Activated T-cell treated with anti-CD3 and anti-CD28 coated beads, Interleukin-2, amount 50 U/mL, for 72 hours (primary cell): ENCODE measurements at regions not wholly inside any gene's neighbourhood (a gene's known extent, or its start where the extent isn't known, plus 50 kb on each side); places are given as distances from the start of the nearest gene placed in this dataset.
"Not testable (repeated sequence)": the region's sequence is repeated elsewhere in the genome, so short reads cannot be mapped to it uniquely, and the experiment has no call there.

Experiments
- ATAC-seq, 2 donors: fragments of 150-1000 bp; cut with Tn5 transposase; replicated peaks in 1 of 2; 2 replicates each; pipeline ENCODE4 v1.10.0; 2021; ENCODE audit warnings: moderate library complexity in 2 of 2, mild to moderate bottlenecking in 1 of 2
- DNase-seq, 2 donors: peaks; one replicate each; pipeline ENCODE4 v3.0.0; 2021 to 2022; ENCODE audit warnings: mixed read lengths in 1 of 2
- H3K27ac Mint-ChIP-seq: one replicate; pipeline ENCODE4 v1.8.0; 2022; ENCODE audit warnings: mild to moderate bottlenecking, moderate library complexity, mixed read lengths
- H3K27me3 Mint-ChIP-seq: one replicate; pipeline ENCODE4 v1.8.0; 2022; ENCODE audit warnings: low read depth, mixed read lengths
- H3K36me3 Mint-ChIP-seq, 2 donors: one replicate each; pipeline ENCODE4 v1.8.0; 2022; ENCODE audit warnings: mixed read lengths in 2 of 2, mild to moderate bottlenecking in 1 of 2; ENCODE audit not compliant: insufficient read depth in 2 of 2
- H3K4me1 Mint-ChIP-seq: one replicate; pipeline ENCODE4 v1.8.0; 2022; ENCODE audit warnings: low read depth, mixed read lengths
- H3K4me3 Mint-ChIP-seq, 2 donors: one replicate each; pipeline ENCODE4 v1.8.0; 2022; ENCODE audit warnings: mild to moderate bottlenecking in 2 of 2, mixed read lengths in 2 of 2, moderate library complexity in 2 of 2
- H3K9me3 Mint-ChIP-seq, 2 donors: one replicate each; pipeline ENCODE4 v1.8.0; 2022; ENCODE audit warnings: mixed read lengths in 2 of 2

DNA sequence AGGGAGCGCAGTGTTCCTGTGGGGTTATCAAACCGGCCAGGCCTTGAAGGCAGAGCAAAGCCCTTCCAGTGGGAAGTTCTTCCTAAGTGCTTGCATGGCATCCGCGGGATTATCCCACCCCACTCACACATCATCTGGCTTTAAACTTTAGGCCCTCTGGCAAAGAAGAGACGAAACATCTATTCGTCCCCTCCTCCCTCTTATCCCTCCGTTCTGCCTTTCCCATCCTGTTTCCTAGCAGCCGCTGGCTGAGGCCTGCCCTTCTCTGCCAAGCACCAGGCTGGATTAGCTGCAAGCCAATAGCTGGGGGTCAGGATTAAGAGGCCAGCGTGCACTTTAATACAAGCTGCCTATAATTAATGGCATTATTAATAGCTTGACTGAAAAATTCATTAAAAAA lies 621.0 kb downstream of the PKHD1 start:
- Mint-ChIP-seq H3K4me1 (no peaks in the 10 kb centered on the region), H3K4me3 (no peak overlapping the region), H3K36me3 (no peaks in the 10 kb centered on the region), H3K9me3 (no peaks in the 10 kb centered on the region), H3K27ac (no peak overlapping the region), H3K27me3 (no peaks in the 10 kb centered on the region)
- DNase-seq (no peak), ATAC-seq (no peak)

DNA sequence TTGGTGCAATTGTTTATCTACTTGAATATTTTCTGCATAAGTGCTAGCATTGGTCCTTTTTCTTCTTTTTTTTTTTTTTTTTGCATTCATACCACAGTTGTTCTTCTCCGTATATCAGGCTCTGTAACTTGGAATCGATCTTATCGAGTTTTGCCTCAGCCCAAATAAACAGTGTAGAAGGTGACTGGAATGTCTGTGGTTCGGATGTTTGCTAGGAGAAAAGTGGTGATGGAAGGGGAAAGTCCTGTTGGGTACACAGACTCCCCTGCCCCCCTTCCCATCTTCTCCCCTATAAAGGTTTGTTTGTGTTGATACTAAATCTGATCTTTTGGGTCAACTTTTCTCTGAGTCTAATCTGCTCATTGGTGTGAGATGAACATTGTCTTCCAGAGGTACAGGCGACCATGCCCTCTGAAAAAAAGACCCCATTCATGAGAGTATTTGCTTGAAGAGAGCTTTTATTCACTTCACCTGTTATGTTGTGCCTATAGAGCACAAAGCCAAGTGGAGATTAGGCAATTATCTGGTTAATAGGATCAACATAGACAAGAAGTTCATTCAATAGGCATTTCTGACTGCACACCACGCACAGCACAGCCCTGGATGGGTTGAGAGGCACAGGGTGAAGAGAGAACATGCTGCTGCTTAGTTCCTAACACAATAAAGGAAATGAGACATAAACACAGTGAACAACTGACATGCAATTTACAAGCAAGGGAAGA lies 620.0 kb downstream of the PKHD1 start:
- ATAC-seq (no peak), DNase-seq (no peak)
- no peak overlapping the region for H3K4me3 Mint-ChIP-seq
- no peaks in the 10 kb centered on the region for H3K27me3 Mint-ChIP-seq
- no peaks in the 10 kb centered on the region for H3K4me1 Mint-ChIP-seq
- no peaks in the 10 kb centered on the region for H3K9me3 Mint-ChIP-seq
- H3K27ac Mint-ChIP-seq, result no peak overlapping the region
- H3K36me3 Mint-ChIP-seq, result no peaks in the 10 kb centered on the region

DNA sequence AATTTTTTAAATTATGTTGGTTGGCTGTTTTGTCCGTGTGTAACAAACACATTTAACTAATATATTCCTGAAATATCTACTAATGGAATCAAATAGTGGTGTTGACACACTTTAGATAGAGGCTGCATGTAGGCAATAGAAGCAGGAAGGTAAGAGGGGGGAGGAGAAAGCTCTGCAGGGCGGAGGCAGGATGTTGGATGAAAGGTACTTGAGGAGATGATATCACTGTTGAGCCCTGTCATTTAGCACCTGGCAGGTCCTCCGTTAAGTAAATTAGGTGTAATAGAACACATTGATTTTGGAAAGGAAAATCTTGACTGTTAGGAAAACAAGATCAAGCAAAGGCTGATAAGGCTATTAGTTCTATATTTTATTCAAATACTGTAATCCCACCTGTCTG lies 618.7 kb downstream of the PKHD1 start:
- DNase-seq (no peak), ATAC-seq (no peak)
- no peaks in the 10 kb centered on the region for H3K36me3 Mint-ChIP-seq
- no peaks in the 10 kb centered on the region for H3K4me1 Mint-ChIP-seq
- H3K27me3 Mint-ChIP-seq, result no peaks in the 10 kb centered on the region
- H3K4me3 Mint-ChIP-seq, result no peak overlapping the region
- H3K9me3 Mint-ChIP-seq, result peaks cover 0 to 3% of the 10 kb centered on the region in 2 donors
- H3K27ac Mint-ChIP-seq, result no peak overlapping the region

DNA sequence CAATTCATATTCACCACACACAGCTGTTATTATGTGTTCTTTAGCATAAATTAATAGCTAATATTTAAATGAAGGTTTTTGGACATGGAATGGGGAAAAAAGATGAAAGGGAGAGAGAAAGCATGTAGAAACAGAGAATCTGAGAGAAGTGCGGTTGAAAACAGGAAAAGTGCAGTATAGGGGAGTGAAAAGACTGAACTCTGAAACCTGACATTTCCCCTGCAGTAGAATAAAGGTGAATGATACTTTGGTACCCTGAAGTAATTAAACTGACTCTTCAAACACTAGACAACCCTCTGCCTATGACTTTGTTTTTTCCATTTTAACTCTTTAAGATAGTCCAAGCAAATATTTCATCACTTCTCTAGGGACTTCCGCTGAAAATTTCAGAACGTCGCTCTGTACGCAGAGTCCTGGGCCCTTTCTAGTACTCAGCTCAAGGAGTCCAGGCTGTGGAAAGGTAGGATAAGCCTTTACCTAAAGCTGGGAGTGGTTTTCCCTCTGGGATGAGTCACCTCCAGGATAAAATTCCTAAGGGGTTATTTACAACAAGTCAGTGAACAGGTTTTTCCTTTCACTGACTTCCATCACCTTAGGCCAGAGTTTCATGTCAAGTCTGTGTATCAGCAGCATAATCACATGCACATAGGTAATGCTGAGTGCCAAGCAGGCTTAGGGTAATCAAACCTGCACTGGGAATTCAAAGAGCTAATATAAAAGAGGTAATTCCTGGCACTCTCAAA lies 614.5 kb downstream of the PKHD1 start:
- no peak overlapping the region for H3K27ac Mint-ChIP-seq
- ATAC-seq (no peak), DNase-seq (no peak)
- no peak overlapping the region for H3K4me3 Mint-ChIP-seq
- H3K9me3 Mint-ChIP-seq, result peaks cover 0 to 5% of the 10 kb centered on the region in 2 donors
- no peaks in the 10 kb centered on the region for H3K27me3 Mint-ChIP-seq
- no peaks in the 10 kb centered on the region for H3K4me1 Mint-ChIP-seq
- H3K36me3 Mint-ChIP-seq, result no peaks in the 10 kb centered on the region

DNA sequence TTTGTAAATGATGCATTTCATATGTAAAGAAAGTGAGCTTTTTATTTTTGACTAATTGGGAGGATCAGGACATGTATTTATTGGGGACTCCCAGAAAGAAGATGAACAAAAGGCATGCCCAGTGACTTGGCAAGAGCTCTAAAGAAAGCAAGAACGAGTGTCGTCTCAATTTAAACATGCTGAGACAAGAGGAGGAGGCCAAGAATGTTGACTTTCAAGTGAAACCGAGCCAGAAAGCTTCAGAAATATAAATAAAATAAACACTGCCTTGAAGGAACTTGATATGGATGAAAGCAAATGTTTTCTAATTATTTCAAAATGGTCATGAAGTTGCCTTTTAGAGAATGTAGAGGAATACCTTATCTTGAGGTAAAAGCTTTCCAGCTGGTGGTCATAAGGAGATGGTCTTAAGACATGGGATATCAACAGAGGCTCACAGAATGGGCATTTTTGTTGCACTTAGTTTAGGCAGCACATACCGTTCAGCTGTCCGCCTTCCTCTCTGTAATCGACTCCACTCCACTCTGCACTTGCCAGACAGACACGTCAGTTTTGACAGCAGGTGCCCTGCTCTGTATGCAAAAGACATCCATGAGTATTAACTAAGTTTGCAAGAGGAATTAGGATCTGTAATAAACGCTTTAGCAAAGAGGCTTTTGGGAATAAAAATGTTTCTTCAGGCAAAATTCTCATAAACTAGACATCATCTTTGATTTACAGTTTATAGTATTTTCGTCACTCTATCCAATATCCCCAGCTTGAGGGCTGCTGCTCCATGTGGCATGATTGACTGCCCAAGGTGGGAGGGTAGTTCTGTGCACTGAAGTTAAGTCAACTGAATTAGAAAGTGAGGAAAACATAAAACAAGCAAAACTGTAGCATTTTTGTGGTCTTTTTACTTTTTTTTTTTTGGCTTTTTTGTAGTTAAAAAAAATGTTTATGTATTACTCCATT lies 613.1 kb downstream of the PKHD1 start:
- Mint-ChIP-seq H3K27ac (no peak overlapping the region), H3K27me3 (no peaks in the 10 kb centered on the region), H3K9me3 (peaks cover 0 to 6% of the 10 kb centered on the region in 2 donors), H3K4me1 (no peaks in the 10 kb centered on the region), H3K36me3 (no peaks in the 10 kb centered on the region), H3K4me3 (no peak overlapping the region)
- ATAC-seq (no peak), DNase-seq (no peak)

DNA sequence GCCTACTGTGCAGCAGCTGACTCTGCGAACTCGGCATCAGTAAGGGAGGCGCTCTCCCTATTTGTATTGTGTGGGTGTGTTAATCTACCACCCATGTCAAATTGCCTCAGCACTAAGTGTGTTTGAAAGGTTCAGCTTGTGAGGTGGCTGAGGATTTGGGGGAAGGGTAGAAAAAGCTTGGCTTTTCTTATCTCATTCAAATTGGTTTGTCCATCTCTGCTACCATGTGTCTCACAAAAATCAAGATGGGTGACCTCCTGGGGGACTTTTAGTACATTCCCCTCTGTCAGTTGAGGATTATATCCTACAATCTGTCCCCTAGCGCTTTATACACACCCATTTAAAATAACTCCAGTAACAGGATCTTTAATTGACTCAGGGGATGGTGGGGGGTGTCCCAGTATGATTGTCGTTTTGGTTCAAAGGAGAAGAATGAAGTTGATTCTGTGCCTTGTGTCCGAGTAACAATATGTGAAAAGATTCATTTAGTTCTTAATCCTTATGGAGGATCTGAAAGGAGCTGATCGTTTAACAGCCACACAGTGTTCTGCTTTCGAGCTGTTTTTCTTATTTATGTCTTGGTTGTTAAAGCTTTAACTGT lies 609.6 kb downstream of the PKHD1 start:
- no peak overlapping the region for H3K27ac Mint-ChIP-seq
- no peak for ATAC-seq
- no peak overlapping the region for H3K4me3 Mint-ChIP-seq
- H3K27me3 Mint-ChIP-seq, result no peaks in the 10 kb centered on the region
- peaks cover 4 to 6% of the 10 kb centered on the region in 2 donors for H3K9me3 Mint-ChIP-seq
- no peaks in the 10 kb centered on the region for H3K36me3 Mint-ChIP-seq
- H3K4me1 Mint-ChIP-seq, result no peaks in the 10 kb centered on the region
- DNase-seq, result no peak

DNA sequence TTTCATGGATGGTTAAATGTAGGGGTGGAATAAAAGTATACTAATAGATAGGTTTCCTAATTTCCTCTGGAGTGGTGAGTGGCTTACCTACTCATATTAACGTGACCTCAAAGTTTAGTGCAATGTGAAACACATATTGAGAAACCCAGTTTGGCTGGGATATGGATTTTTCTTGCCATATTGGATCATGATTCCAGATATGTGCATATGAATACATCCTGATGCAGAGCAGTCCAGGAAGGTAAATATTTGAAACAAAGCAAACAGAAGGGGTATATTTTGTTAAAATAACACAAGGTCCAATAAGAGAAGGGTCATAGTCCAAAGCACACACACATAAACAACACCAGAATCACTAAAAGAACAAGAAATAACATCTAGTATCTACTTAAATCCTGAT lies 608.1 kb downstream of the PKHD1 start:
- Mint-ChIP-seq H3K36me3 (peaks cover 0 to 4% of the 10 kb centered on the region in 2 donors), H3K4me1 (no peaks in the 10 kb centered on the region), H3K27me3 (no peaks in the 10 kb centered on the region), H3K9me3 (peaks cover 8 to 11% of the 10 kb centered on the region in 2 donors), H3K27ac (no peak overlapping the region), H3K4me3 (no peak overlapping the region)
- no peak for DNase-seq
- no peak for ATAC-seq

DNA sequence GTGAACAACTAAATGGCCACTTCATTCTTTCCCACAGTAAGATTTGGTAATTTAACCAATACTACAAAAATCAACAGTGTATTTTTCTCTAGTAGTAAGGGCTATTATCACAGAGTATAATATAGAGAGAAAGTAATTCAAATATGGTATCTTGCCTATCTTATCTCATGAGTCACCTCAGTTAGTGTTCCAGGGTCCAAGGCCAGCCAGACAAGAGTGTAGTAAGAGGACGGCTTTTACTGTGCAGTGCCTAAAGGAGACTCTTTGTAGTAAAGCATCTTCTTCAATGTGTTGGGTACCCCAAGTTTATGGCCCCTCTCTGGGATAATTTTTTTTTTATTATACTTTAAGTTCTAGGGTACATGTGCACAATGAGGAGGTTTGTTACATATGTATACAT lies 607.4 kb downstream of the PKHD1 start:
- H3K4me3 Mint-ChIP-seq, result no peak overlapping the region
- H3K27me3 Mint-ChIP-seq, result no peaks in the 10 kb centered on the region
- H3K4me1 Mint-ChIP-seq, result no peaks in the 10 kb centered on the region
- ATAC-seq, result no peak
- peaks cover 0 to 4% of the 10 kb centered on the region in 2 donors for H3K36me3 Mint-ChIP-seq
- H3K27ac Mint-ChIP-seq, result no peak overlapping the region
- DNase-seq, result no peak
- H3K9me3 Mint-ChIP-seq, result peaks cover 10 to 15% of the 10 kb centered on the region in 2 donors

DNA sequence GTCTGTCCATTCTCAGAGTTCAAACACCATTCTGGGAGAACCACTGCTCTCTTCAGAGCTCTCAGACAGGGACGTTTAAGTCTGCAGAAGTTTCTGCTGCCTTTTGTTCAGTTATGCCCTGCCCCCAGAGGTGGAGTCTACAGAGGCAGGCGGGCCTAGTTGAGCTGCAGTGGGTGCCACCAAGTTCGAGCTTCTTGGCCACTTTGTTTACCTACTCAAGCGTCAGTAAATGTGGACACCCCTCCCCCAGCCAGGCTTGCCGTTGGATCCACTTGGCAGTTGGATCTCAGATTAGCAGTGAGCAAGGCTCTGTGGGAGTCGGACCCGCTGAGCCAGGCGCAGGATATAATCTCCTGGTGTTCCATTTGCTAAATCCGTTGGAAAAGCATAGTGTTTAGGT lies 601.5 kb downstream of the PKHD1 start:
- not testable (repeated sequence) for ATAC-seq, H3K27ac Mint-ChIP-seq, H3K27me3 Mint-ChIP-seq, H3K36me3 Mint-ChIP-seq, H3K4me1 Mint-ChIP-seq, H3K4me3 Mint-ChIP-seq, DNase-seq
- peaks cover 6 to 19% of the 10 kb centered on the region in 2 donors for H3K9me3 Mint-ChIP-seq

DNA sequence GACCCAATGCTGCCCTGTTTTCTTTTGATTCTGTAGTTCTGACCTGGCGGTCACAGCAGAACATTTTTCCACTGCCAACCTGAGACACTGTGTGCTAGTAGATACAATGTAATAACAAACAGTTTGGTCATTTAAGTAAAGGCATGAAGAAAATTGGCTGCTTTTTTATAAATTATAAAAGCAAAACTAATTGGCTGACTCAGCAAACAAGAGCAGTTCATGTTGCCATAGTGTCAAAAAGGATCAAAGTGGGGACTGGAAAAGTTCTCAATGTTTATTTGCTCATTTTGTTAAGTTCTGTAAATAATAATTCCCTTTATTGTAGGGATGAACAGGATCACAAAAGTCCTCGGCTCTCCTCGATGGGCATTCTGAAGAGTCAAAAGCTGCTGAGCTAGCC lies 599.5 kb downstream of the PKHD1 start:
- no peaks in the 10 kb centered on the region for H3K27me3 Mint-ChIP-seq
- no peak overlapping the region for H3K4me3 Mint-ChIP-seq
- H3K36me3 Mint-ChIP-seq, result peaks cover 0 to 4% of the 10 kb centered on the region in 2 donors
- ATAC-seq (no peak), DNase-seq (no peak)
- no peaks in the 10 kb centered on the region for H3K4me1 Mint-ChIP-seq
- no peak overlapping the region for H3K27ac Mint-ChIP-seq
- H3K9me3 Mint-ChIP-seq, result peaks cover 6 to 16% of the 10 kb centered on the region in 2 donors

DNA sequence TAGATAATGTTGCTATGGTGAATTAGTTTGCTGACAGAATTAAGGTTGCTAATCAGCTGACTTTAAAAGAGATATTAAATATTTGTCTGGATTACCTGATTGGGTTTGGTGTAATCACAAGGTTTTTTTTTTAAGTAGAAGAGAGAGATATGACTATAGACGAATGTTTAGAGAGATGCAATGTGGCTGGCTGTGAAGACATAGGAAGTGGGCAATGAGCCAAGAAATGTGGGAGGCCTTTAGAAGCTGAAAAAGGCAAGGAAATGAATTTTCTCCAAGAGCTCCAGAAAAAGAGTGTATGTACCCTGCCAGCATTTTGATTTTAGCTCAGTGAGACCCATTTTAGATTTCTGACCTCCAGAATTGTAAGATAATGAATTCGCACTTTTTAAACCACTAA lies 598.3 kb downstream of the PKHD1 start:
- H3K27ac Mint-ChIP-seq, result no peak overlapping the region
- H3K4me3 Mint-ChIP-seq, result no peak overlapping the region
- ATAC-seq (no peak), DNase-seq (no peak)
- H3K36me3 Mint-ChIP-seq, result no peaks in the 10 kb centered on the region
- H3K27me3 Mint-ChIP-seq, result no peaks in the 10 kb centered on the region
- H3K9me3 Mint-ChIP-seq, result peaks cover 2 to 10% of the 10 kb centered on the region in 2 donors
- H3K4me1 Mint-ChIP-seq, result no peaks in the 10 kb centered on the region

DNA sequence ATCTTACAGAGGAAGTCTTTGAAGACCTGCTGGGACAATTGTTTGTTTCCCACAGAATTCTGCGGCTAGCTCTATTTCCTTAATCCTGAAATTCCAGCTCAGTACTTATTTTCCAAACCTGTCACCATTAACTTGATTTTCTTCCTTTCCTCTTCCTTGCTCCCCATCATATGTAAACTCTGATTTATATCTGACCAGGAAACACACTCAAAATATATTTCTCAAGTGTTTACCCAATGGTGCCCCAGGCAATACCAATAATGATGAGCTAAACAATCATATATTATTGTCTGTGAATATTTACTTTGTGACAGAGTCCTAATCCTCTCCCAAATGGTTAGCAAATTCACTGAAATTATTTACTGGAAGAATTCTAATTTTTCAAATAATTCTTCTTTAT lies 597.3 kb downstream of the PKHD1 start:
- DNase-seq, result no peak
- no peak overlapping the region for H3K4me3 Mint-ChIP-seq
- no peaks in the 10 kb centered on the region for H3K27me3 Mint-ChIP-seq
- no peaks in the 10 kb centered on the region for H3K4me1 Mint-ChIP-seq
- no peak overlapping the region for H3K27ac Mint-ChIP-seq
- no peak for ATAC-seq
- no peaks in the 10 kb centered on the region for H3K36me3 Mint-ChIP-seq
- peaks cover 0 to 6% of the 10 kb centered on the region in 2 donors for H3K9me3 Mint-ChIP-seq

DNA sequence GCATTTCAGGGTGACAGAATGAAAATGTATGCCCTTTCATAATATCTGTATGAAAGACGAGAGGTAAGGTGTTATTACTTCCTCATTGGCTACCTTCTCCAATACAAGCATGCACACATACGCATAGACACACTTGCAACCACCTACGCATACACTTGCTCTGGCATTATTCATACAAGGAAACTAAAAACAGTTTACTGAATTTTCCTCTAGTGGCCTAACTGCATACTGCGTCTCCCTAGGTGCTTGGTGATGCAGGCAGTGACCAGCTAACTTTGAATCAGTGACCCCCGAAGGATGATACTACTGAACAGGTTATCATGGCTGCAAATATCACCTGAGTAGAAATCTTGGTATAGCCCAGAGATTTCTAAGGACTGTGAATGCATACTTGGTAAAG lies 593.1 kb downstream of the PKHD1 start:
- Mint-ChIP-seq H3K27me3 (no peaks in the 10 kb centered on the region), H3K4me3 (no peak overlapping the region), H3K9me3 (peaks cover 0 to 4% of the 10 kb centered on the region in 2 donors), H3K4me1 (no peaks in the 10 kb centered on the region), H3K36me3 (no peaks in the 10 kb centered on the region), H3K27ac (no peak overlapping the region)
- ATAC-seq (no peak), DNase-seq (no peak)
